ENCODE measurements at regions not wholly inside any gene's neighbourhood (a gene's known extent, or its start where the extent isn't known, plus 50 kb on each side); places are given as distances from the start of the nearest gene placed in this dataset.

- H3K4me3 Mint-ChIP-seq (ENCODE audit: unreplicated experiment): no peak overlapping the region
- H3K4me1 Mint-ChIP-seq (ENCODE audit: unreplicated experiment): no peaks in the 10 kb centered on the region
- no peak for TF ChIP-seq CTCF (IDR thresholded peaks at IDR 0.05; ENCODE audit: unreplicated experiment)
- H3K36me3 Mint-ChIP-seq (ENCODE audit: low read depth, unreplicated experiment): no peaks in the 10 kb centered on the region
- H3K9me3 Mint-ChIP-seq (ENCODE audit: unreplicated experiment): no peaks in the 10 kb centered on the region
- no peaks in the 10 kb centered on the region for H3K27me3 Mint-ChIP-seq (ENCODE audit: unreplicated experiment)
- DNase-seq (ENCODE audit: low spot score): no peak
- no peak overlapping the region for H3K27ac Mint-ChIP-seq (ENCODE audit: unreplicated experiment)
Measured at GRCh38 chr6:94622783-94623182, 954.6 kb upstream of the MANEA start.

- H3K4me3 Mint-ChIP-seq (ENCODE audit: unreplicated experiment): no peak overlapping the region
Measured at GRCh38 chr6:94600636-94601035, 976.7 kb upstream of the MANEA start.

GRCh38 chr6:94597487-94597886 lies 979.8 kb upstream of the MANEA start:
- no peaks in the 10 kb centered on the region for H3K36me3 Mint-ChIP-seq (ENCODE audit: low read depth, unreplicated experiment)
- TF ChIP-seq CTCF (IDR thresholded peaks at IDR 0.05; ENCODE audit: unreplicated experiment): no peak
- no peaks in the 10 kb centered on the region for H3K4me1 Mint-ChIP-seq (ENCODE audit: unreplicated experiment)
- H3K27me3 Mint-ChIP-seq (ENCODE audit: unreplicated experiment): no peaks in the 10 kb centered on the region
- H3K4me3 Mint-ChIP-seq (ENCODE audit: unreplicated experiment): no peak overlapping the region
- no peak for DNase-seq (ENCODE audit: low spot score)
- H3K27ac Mint-ChIP-seq (ENCODE audit: unreplicated experiment): no peak overlapping the region
- H3K9me3 Mint-ChIP-seq (ENCODE audit: unreplicated experiment): no peaks in the 10 kb centered on the region

More at GRCh38 chr6:94600636-94601035, 976.7 kb upstream of the MANEA start:
- Mint-ChIP-seq H3K9me3 (ENCODE audit: unreplicated experiment) (peaks cover 5% of the 10 kb centered on the region), H3K4me1 (ENCODE audit: unreplicated experiment) (no peaks in the 10 kb centered on the region), H3K27me3 (ENCODE audit: unreplicated experiment) (no peaks in the 10 kb centered on the region), H3K27ac (ENCODE audit: unreplicated experiment) (no peak overlapping the region), H3K36me3 (ENCODE audit: low read depth, unreplicated experiment) (peaks cover 6% of the 10 kb centered on the region)
- no peak for DNase-seq (ENCODE audit: low spot score)
- no peak for TF ChIP-seq CTCF (IDR thresholded peaks at IDR 0.05; ENCODE audit: unreplicated experiment)

GRCh38 chr6:94590416-94590815 lies 986.9 kb upstream of the MANEA start:
- DNase-seq (ENCODE audit: low spot score): no peak
- Mint-ChIP-seq H3K27me3 (ENCODE audit: unreplicated experiment) (no peaks in the 10 kb centered on the region), H3K36me3 (ENCODE audit: low read depth, unreplicated experiment) (no peaks in the 10 kb centered on the region), H3K4me1 (ENCODE audit: unreplicated experiment) (no peaks in the 10 kb centered on the region), H3K4me3 (ENCODE audit: unreplicated experiment) (no peak overlapping the region), H3K9me3 (ENCODE audit: unreplicated experiment) (no peaks in the 10 kb centered on the region), H3K27ac (ENCODE audit: unreplicated experiment) (no peak overlapping the region)
- TF ChIP-seq CTCF (IDR thresholded peaks at IDR 0.05; ENCODE audit: unreplicated experiment): no peak

GRCh38 chr6:94588301-94588700 lies 989.0 kb upstream of the MANEA start:
- Mint-ChIP-seq H3K4me1 (ENCODE audit: unreplicated experiment) (no peaks in the 10 kb centered on the region), H3K36me3 (ENCODE audit: low read depth, unreplicated experiment) (no peaks in the 10 kb centered on the region), H3K9me3 (ENCODE audit: unreplicated experiment) (no peaks in the 10 kb centered on the region), H3K27ac (ENCODE audit: unreplicated experiment) (no peak overlapping the region), H3K27me3 (ENCODE audit: unreplicated experiment) (no peaks in the 10 kb centered on the region), H3K4me3 (ENCODE audit: unreplicated experiment) (no peak overlapping the region)
- TF ChIP-seq CTCF (IDR thresholded peaks at IDR 0.05; ENCODE audit: unreplicated experiment): no peak
- no peak for DNase-seq (ENCODE audit: low spot score)

Data from endothelial cell (in vitro differentiated cells).